ENCODE measurements at regions not wholly inside any gene's neighbourhood (a gene's known extent, or its start where the extent isn't known, plus 50 kb on each side); places are given as distances from the start of the nearest gene placed in this dataset.

- no peak overlapping the region for H3K4me3 ChIP-seq
- H3K4me1 ChIP-seq = no peaks in the 10 kb centered on the region
- H3K36me3 ChIP-seq = no peaks in the 10 kb centered on the region
- no peak for TF ChIP-seq Cebpa-rat (IDR thresholded peaks at IDR 0.05)
- H3K27me3 ChIP-seq = no peaks in the 10 kb centered on the region
- no peaks in the 10 kb centered on the region for H4K20me1 ChIP-seq
- no peak overlapping the region for H3K27ac ChIP-seq
- H3K4me2 ChIP-seq = no peak overlapping the region
- H3K9ac ChIP-seq = no peak overlapping the region
- no peaks in the 10 kb centered on the region for H3K9me3 ChIP-seq
Measured at GRCh38 chr2:58800881-58801280, 559.8 kb upstream of the FANCL start.

DNA sequence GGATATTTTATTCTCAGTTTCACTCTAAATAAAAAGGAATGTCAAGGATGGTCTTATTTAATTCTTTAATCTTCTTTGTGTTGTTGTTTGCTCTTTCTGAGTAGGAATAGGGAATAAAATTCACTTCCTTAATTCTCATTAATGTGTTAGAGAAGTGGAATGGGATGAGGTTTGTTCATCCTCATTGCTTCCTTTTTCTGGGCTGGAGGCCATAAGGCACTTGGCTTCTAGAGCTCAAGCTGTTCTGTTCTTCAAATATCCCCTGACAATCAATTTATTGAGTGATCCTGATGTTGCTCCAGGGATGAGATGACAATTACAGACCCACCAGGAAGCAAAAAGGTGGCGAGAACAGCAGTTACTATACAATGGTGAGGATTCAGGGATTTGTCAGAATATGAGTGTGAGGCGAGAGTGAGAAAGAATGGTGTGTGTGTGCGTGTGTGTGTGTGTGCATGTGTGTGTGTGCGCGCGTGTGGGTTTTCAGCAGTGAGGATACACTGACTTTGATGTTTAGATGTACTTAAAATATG, 557.6 kb upstream of the FANCL start:
- Histone ChIP-seq H3K27me3 (no peaks in the 10 kb centered on the region), H3K4me3 (no peak overlapping the region), H3K9ac (no peak overlapping the region), H4K20me1 (no peaks in the 10 kb centered on the region), H3K4me2 (no peak overlapping the region), H3K4me1 (no peaks in the 10 kb centered on the region), H3K36me3 (no peaks in the 10 kb centered on the region), H3K27ac (no peak overlapping the region), H3K9me3 (no peaks in the 10 kb centered on the region)
- TF ChIP-seq Cebpa-rat (IDR thresholded peaks at IDR 0.05) = no peak

DNA sequence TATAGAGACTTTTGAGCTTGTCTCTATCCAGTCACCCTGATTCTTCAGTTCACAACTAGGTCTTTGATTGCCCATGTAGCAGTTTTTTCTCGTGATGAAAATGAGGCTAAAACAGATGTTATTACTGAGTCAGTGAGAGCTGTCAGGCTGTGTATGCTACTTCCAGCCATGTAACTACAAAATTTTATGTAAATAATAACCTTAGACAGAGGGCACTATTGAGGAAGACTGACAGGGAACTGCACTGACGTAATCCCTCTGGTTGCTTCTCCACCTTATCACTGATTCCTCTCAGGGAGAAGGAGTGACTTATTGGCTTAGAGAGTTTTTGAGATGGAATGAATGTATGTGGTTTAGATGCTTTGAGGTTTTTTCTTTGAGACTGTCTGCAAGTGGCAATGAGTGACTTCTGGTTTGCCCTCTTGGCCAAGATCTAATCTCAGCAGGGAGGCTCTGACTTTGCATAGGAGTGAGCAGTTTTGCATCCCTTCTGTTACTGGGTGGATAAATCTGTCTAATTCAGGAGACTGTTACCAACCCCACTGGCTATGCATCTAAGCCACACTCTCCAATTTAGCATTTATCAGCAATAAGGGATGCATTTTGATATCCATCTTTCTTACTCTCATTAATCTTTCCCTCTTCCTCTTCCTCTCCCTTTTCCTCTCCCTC, 555.2 kb upstream of the FANCL start:
- H3K9ac ChIP-seq = no peak overlapping the region
- H3K4me2 ChIP-seq = no peak overlapping the region
- H3K4me1 ChIP-seq = no peaks in the 10 kb centered on the region
- no peak overlapping the region for H3K27ac ChIP-seq
- no peaks in the 10 kb centered on the region for H3K36me3 ChIP-seq
- no peak for TF ChIP-seq Cebpa-rat (IDR thresholded peaks at IDR 0.05)
- no peaks in the 10 kb centered on the region for H3K27me3 ChIP-seq
- H3K9me3 ChIP-seq = no peaks in the 10 kb centered on the region
- H3K4me3 ChIP-seq = no peak overlapping the region
- H4K20me1 ChIP-seq = no peaks in the 10 kb centered on the region

- Histone ChIP-seq H3K4me1 (no peaks in the 10 kb centered on the region), H3K36me3 (no peaks in the 10 kb centered on the region), H3K4me3 (no peak overlapping the region), H3K4me2 (no peak overlapping the region), H4K20me1 (no peaks in the 10 kb centered on the region), H3K27me3 (no peaks in the 10 kb centered on the region), H3K9ac (no peak overlapping the region), H3K9me3 (no peaks in the 10 kb centered on the region), H3K27ac (no peak overlapping the region)
- TF ChIP-seq Cebpa-rat (IDR thresholded peaks at IDR 0.05) = no peak
Measured at GRCh38 chr2:58794916-58795315, 553.8 kb upstream of the FANCL start.

DNA sequence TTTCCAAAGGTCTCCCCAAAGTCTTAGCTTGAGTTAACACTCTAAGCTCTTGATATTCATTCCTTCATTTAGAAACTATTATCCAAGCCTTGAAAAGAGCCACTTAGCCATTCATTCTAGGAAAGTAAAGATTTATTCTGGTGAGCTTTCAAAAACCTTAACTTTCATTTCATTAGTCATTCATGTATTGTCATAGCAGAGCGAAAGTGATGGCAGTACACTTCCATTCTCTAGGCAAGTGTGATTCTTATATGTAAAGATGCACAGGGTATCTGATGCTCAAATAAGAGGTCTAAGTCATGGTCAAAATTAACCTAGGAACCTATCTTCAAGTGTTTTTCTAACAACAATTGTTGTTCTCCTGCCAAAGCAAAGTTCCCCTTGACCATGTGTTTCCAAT, 553.0 kb upstream of the FANCL start:
- Histone ChIP-seq H3K9me3 (no peaks in the 10 kb centered on the region), H3K36me3 (no peaks in the 10 kb centered on the region), H4K20me1 (no peaks in the 10 kb centered on the region), H3K4me2 (no peak overlapping the region), H3K4me1 (no peaks in the 10 kb centered on the region), H3K4me3 (no peak overlapping the region), H3K27ac (no peak overlapping the region), H3K9ac (no peak overlapping the region), H3K27me3 (no peaks in the 10 kb centered on the region)
- no peak for TF ChIP-seq Cebpa-rat (IDR thresholded peaks at IDR 0.05)

DNA sequence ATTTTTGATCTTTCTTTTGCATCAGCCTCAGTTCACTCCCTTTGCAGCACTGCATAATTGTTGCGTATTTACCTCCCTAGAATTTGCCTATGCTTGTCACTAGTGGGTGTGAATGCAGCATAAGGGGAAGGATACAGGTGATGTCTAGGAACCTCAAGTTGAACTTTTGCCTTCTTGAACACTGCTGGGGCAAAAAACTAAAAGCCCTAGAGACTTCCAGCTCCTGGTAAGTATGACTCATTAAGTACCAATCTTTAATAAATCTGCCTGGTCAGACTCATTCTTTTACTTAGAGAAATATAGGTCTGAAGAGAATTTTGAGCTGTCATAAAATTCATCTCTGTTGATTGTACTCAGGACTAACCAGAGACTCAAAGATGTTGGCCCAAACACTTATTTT, 547.3 kb upstream of the FANCL start:
- no peaks in the 10 kb centered on the region for H3K4me1 ChIP-seq
- no peak overlapping the region for H3K27ac ChIP-seq
- H4K20me1 ChIP-seq = no peaks in the 10 kb centered on the region
- no peak overlapping the region for H3K4me2 ChIP-seq
- H3K36me3 ChIP-seq = no peaks in the 10 kb centered on the region
- no peak for TF ChIP-seq Cebpa-rat (IDR thresholded peaks at IDR 0.05)
- no peak overlapping the region for H3K9ac ChIP-seq
- no peaks in the 10 kb centered on the region for H3K9me3 ChIP-seq
- H3K27me3 ChIP-seq = no peaks in the 10 kb centered on the region
- no peak overlapping the region for H3K4me3 ChIP-seq

DNA sequence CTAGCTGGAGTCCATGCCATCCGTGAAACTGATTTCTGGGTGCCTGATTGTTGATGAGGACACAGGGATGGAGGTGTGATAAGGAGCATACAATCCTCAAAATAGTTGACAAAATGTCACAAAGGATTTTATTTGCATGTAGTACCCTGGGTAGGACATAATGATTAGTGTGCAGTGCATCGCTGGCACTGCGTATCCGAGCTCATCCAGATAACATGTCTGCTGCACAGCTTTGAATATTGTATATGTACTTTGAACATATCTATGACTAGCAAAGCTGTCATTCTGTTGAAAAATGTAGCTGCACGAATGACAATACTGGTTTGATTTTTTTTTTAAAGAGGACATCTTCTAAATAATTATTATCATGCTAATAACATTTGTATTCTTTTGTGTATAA, 529.7 kb upstream of the FANCL start:
- Histone ChIP-seq H3K4me3 (no peak overlapping the region), H3K4me1 (no peaks in the 10 kb centered on the region), H3K27ac (no peak overlapping the region), H3K9me3 (no peaks in the 10 kb centered on the region), H4K20me1 (no peaks in the 10 kb centered on the region), H3K9ac (no peak overlapping the region), H3K36me3 (no peaks in the 10 kb centered on the region), H3K4me2 (no peak overlapping the region), H3K27me3 (no peaks in the 10 kb centered on the region)
- no peak for TF ChIP-seq Cebpa-rat (IDR thresholded peaks at IDR 0.05)

GRCh38 chr2:58769864-58770234, 528.7 kb upstream of the FANCL start:
- H3K36me3 ChIP-seq = no peaks in the 10 kb centered on the region
- no peak for TF ChIP-seq Cebpa-rat (IDR thresholded peaks at IDR 0.05)

DNA sequence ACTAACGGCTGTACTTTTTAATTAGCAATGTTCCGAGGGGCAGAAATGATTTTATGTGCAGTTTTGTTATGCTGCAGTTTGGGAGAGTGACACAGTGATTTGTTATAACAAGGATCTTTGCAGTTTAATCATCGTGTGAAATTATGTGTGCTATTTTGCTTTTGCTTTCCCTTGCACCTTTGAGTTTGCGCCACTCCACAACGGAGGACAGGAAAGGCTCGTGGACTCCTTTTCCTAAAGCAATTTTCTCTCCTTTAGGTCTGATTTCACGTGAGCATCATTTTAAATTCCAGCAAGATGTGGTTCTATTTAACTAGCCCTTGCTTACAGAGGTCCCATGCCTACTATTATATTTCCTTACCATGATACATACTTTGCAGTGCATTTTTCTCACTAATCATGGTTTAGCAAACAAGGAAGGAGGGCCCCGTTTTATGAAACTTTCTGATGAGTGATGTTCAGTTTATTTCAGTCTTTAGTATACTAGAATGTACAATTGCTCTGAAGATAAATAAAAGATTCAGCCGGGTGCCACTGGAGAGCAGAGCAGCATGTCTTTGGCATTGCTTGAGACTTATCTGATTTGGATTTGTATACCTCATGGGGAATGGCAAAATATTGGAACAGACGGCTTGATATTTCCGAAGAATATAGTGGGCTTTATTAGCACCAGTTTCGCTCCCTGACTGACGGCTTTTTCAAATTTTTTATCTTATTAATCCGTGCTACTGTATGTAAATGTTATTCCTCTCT, 528.2 kb upstream of the FANCL start:
- Histone ChIP-seq H3K4me1 (peaks cover 15% of the 10 kb centered on the region), H3K4me3 (no peak overlapping the region), H3K27me3 (no peaks in the 10 kb centered on the region), H3K36me3 (no peaks in the 10 kb centered on the region), H3K27ac (no peak overlapping the region), H3K9me3 (no peaks in the 10 kb centered on the region), H3K9ac (no peak overlapping the region), H3K4me2 (no peak overlapping the region), H4K20me1 (no peaks in the 10 kb centered on the region)
- TF ChIP-seq Cebpa-rat (IDR thresholded peaks at IDR 0.05) = no peak

More at GRCh38 chr2:58769864-58770234, 528.7 kb upstream of the FANCL start:
- H3K4me3 ChIP-seq = no peak overlapping the region
- H3K9ac ChIP-seq = no peak overlapping the region
- H3K9me3 ChIP-seq = no peaks in the 10 kb centered on the region
- peaks cover 9% of the 10 kb centered on the region for H3K4me1 ChIP-seq
- no peak overlapping the region for H3K4me2 ChIP-seq
- H3K27ac ChIP-seq = no peak overlapping the region
- no peaks in the 10 kb centered on the region for H4K20me1 ChIP-seq
- H3K27me3 ChIP-seq = no peaks in the 10 kb centered on the region

- Histone ChIP-seq H3K4me2 (no peak overlapping the region), H3K4me3 (no peak overlapping the region), H3K27ac (no peak overlapping the region), H4K20me1 (no peaks in the 10 kb centered on the region), H3K36me3 (no peaks in the 10 kb centered on the region), H3K9ac (no peak overlapping the region), H3K9me3 (no peaks in the 10 kb centered on the region), H3K4me1 (peaks cover 21% of the 10 kb centered on the region), H3K27me3 (no peaks in the 10 kb centered on the region)
- no peak for TF ChIP-seq Cebpa-rat (IDR thresholded peaks at IDR 0.05)
Measured at GRCh38 chr2:58768715-58769080, 527.6 kb upstream of the FANCL start.
